IMR-90 (cell line): ENCODE measurements at regions not wholly inside any gene's neighbourhood (a gene's known extent, or its start where the extent isn't known, plus 50 kb on each side); places are given as distances from the start of the nearest gene placed in this dataset.

Experiments used
- ATAC-seq: fragments of 200-7000 bp; cut with Tn5 transposase; 2 replicates; pipeline ENCODE4 v1.9.1; 2020; ENCODE audit warnings: low read depth, mild to moderate bottlenecking, moderate library complexity
- BruUV-seq: library from RNA; stranded (reverse); fragments of 400-500 nt; replicated peaks from 2 replicates; lab custom pipeline; 2021; lab: Mats Ljungman, UMichigan
- CTCF ChIA-PET: fragments of 300-600 bp; formaldehyde crosslinking; extraction: SDS; loops from one replicate; lab custom pipeline; 2021; ENCODE audit warnings: antibody characterized with exemption; lab: Yijun Ruan, JAX
- POLR2A ChIA-PET: fragments of 300-600 bp; sonication (Branson Sonifier 250); formaldehyde crosslinking; loops from one replicate; lab custom pipeline; 2022; ENCODE audit warnings: antibody characterized with exemption; ENCODE audit not compliant: unreplicated experiment; lab: Charles Lee
- DNase-seq: peaks from one replicate; pipeline ENCODE4 v3.0.0; 2013
- H2AFZ ChIP-seq: replicated peaks from 2 replicates; pipeline ENCODE3; 2013; ENCODE audit warnings: low read length, mild to moderate bottlenecking; ENCODE audit not compliant: poor library complexity
- H2AK5ac ChIP-seq: 2 replicates; pipeline ENCODE4 v1.6.1; 2013; ENCODE audit warnings: low read depth, low read length, inconsistent platforms
- H2AK9ac ChIP-seq: replicated peaks from 2 replicates; pipeline ENCODE3; 2013; ENCODE audit warnings: mild to moderate bottlenecking, low read depth, low read length, moderate library complexity; ENCODE audit not compliant: poor library complexity
- H2BK120ac ChIP-seq: 2 replicates; pipeline ENCODE4 v1.6.1; 2013; ENCODE audit warnings: low read depth, low read length, inconsistent platforms
- H2BK15ac ChIP-seq: 3 replicates; pipeline ENCODE4 v1.6.1; 2013; ENCODE audit warnings: low read depth, low read length, inconsistent platforms
- H2BK20ac ChIP-seq: 2 replicates; pipeline ENCODE4 v1.6.1; 2013; ENCODE audit warnings: low read depth, mild to moderate bottlenecking, inconsistent platforms, low read length, moderate library complexity
- H2BK5ac ChIP-seq: 2 replicates; pipeline ENCODE4 v1.6.1; 2013; ENCODE audit warnings: mild to moderate bottlenecking, low read depth, low read length, inconsistent platforms; ENCODE audit not compliant: poor library complexity, severe bottlenecking
- H3K14ac ChIP-seq: replicated peaks from 2 replicates; pipeline ENCODE4 v1.6.1; 2013; ENCODE audit warnings: low read depth, low read length, inconsistent platforms
- H3K18ac ChIP-seq: 2 replicates; pipeline ENCODE4 v1.6.1; 2013; ENCODE audit warnings: low read depth, low read length, control low read depth
- H3K23ac ChIP-seq: 2 replicates; pipeline ENCODE4 v1.6.1; 2013; ENCODE audit warnings: low read depth, low read length, inconsistent platforms
- H3K27ac ChIP-seq: 2 replicates; pipeline ENCODE4 v1.5.1; 2013; ENCODE audit warnings: mild to moderate bottlenecking, control low read depth, low read length; ENCODE audit not compliant: insufficient read depth
- H3K27me3 ChIP-seq: 2 replicates; pipeline ENCODE4 v1.6.1; 2013; ENCODE audit warnings: low read length; ENCODE audit not compliant: control insufficient read depth, insufficient read depth
- H3K36me3 ChIP-seq: 2 replicates; pipeline ENCODE4 v1.6.1; 2013; ENCODE audit warnings: low read length, mixed read lengths; ENCODE audit not compliant: control insufficient read depth, insufficient read depth
- H3K4ac ChIP-seq: 2 replicates; pipeline ENCODE4 v1.6.1; 2013; ENCODE audit warnings: low read depth, low read length, inconsistent platforms
- H3K4me1 ChIP-seq: 2 replicates; pipeline ENCODE4 v1.6.1; 2013; ENCODE audit warnings: low read length, mixed read lengths; ENCODE audit not compliant: control insufficient read depth, insufficient read depth
- H3K4me2 ChIP-seq: 2 replicates; pipeline ENCODE4 v1.6.1; 2013; ENCODE audit warnings: low read depth, mild to moderate bottlenecking, control low read depth, low read length, moderate library complexity
- H3K4me3 ChIP-seq: 2 replicates; pipeline ENCODE4 v1.5.1; 2013; ENCODE audit warnings: low read depth, mild to moderate bottlenecking, control low read depth, low read length, moderate library complexity; ENCODE audit not compliant: insufficient read depth
- H3K56ac ChIP-seq: 2 replicates; pipeline ENCODE4 v1.6.1; 2013; ENCODE audit warnings: low read length, inconsistent platforms; ENCODE audit not compliant: insufficient read depth; ENCODE audit errors: extremely low read depth
- H3K79me1 ChIP-seq, 2 experiments: 2 replicates each; pipeline ENCODE4 v1.6.1; 2013; ENCODE audit warnings: low read length in 2 of 2, inconsistent platforms in 1 of 2, low read depth in 1 of 2
- H3K9ac ChIP-seq: 2 replicates; pipeline ENCODE4 v1.6.1; 2013; ENCODE audit warnings: low read depth, low read length, control low read depth
- H3K9me1 ChIP-seq: 2 replicates; pipeline ENCODE4 v1.6.1; 2013; ENCODE audit warnings: low read length, inconsistent platforms; ENCODE audit not compliant: insufficient read depth
- H3K9me3 ChIP-seq: 2 replicates; pipeline ENCODE4 v1.6.1; 2013; ENCODE audit warnings: low read length; ENCODE audit not compliant: control insufficient read depth, insufficient read depth
- H4K20me1 ChIP-seq: 2 replicates; pipeline ENCODE4 v1.6.1; 2013; ENCODE audit warnings: low read length, inconsistent platforms; ENCODE audit not compliant: insufficient read depth
- H4K5ac ChIP-seq: 2 replicates; pipeline ENCODE4 v1.6.1; 2013; ENCODE audit warnings: mild to moderate bottlenecking, low read depth, low read length, control low read depth
- H4K8ac ChIP-seq, 2 experiments: 2 replicates each; pipeline ENCODE4 v1.6.1; 2013; ENCODE audit warnings: low read depth in 2 of 2, low read length in 2 of 2, control low read depth in 1 of 2, inconsistent platforms in 1 of 2
- H4K91ac ChIP-seq: 2 replicates; pipeline ENCODE4 v1.6.1; 2013; ENCODE audit warnings: low read depth, low read length, inconsistent platforms; ENCODE audit not compliant: insufficient read depth
- BHLHE40 ChIP-seq: fragments of 150-350 bp; IDR thresholded peaks from 2 replicates; pipeline ENCODE4 v1.6.1; 2016; ENCODE audit warnings: mild to moderate bottlenecking, low read depth, low read length
- CEBPB ChIP-seq: IDR thresholded peaks from 2 replicates; pipeline ENCODE4 v1.6.1; 2012; ENCODE audit warnings: low read depth, low read length, improper control_type of control experiment
- CHD1 ChIP-seq: IDR thresholded peaks from 2 replicates; pipeline ENCODE4 v1.6.1; 2012; ENCODE audit warnings: low read depth, low read length, improper control_type of control experiment
- CTCF ChIP-seq: conservative IDR thresholded peaks from 2 replicates; pipeline ENCODE4 v1.5.1; 2012; ENCODE audit warnings: mild to moderate bottlenecking, low read depth, low read length, improper control_type of control experiment
- ELK1 ChIP-seq: fragments of 150-350 bp; IDR thresholded peaks from 2 replicates; pipeline ENCODE4 v1.6.1; 2016; ENCODE audit warnings: low read depth, mild to moderate bottlenecking, low read length, moderate library complexity, borderline replicate concordance
- FOS ChIP-seq: fragments of 150-350 bp; IDR thresholded peaks from 2 replicates; pipeline ENCODE4 v1.6.1; 2016; ENCODE audit warnings: low read depth, low read length
- MAFK ChIP-seq: IDR thresholded peaks from 2 replicates; pipeline ENCODE4 v1.6.1; 2012; ENCODE audit warnings: low read depth, low read length, improper control_type of control experiment
- MAZ ChIP-seq: IDR thresholded peaks from 2 replicates; pipeline ENCODE4 v1.6.1; 2012; ENCODE audit warnings: low read depth, mild to moderate bottlenecking, low read length, improper control_type of control experiment, moderate library complexity, borderline replicate concordance
- MXI1 ChIP-seq: IDR thresholded peaks from 2 replicates; pipeline ENCODE4 v1.6.1; 2012; ENCODE audit warnings: low read depth, mild to moderate bottlenecking, low read length, moderate library complexity, borderline replicate concordance
- NFE2L2 ChIP-seq: fragments of 150-350 bp; IDR thresholded peaks from 2 replicates; pipeline ENCODE4 v1.6.1; 2016; ENCODE audit warnings: low read depth, mild to moderate bottlenecking, low read length
- POLR2A ChIP-seq: IDR thresholded peaks from 2 replicates; pipeline ENCODE4 v1.6.1; 2012; ENCODE audit warnings: mild to moderate bottlenecking, low read depth, low read length
- RAD21 ChIP-seq: IDR thresholded peaks from 2 replicates; pipeline ENCODE4 v1.6.1; 2012; ENCODE audit warnings: low read length, improper control_type of control experiment
- RCOR1 ChIP-seq: IDR thresholded peaks from 2 replicates; pipeline ENCODE4 v1.6.1; 2012; ENCODE audit warnings: mild to moderate bottlenecking, low read length, improper control_type of control experiment; ENCODE audit not compliant: insufficient replicate concordance
- RFX5 ChIP-seq: IDR thresholded peaks from 2 replicates; pipeline ENCODE4 v1.8.0; 2012; ENCODE audit warnings: low read depth, mild to moderate bottlenecking, low read length, moderate library complexity
- SMC3 ChIP-seq: fragments of 150-350 bp; IDR thresholded peaks from 2 replicates; pipeline ENCODE4 v1.6.1; 2016; ENCODE audit warnings: low read depth, mild to moderate bottlenecking, antibody characterized with exemption, low read length, moderate library complexity
- USF2 ChIP-seq: fragments of 150-350 bp; IDR thresholded peaks from 2 replicates; pipeline ENCODE4 v1.6.1; 2017; ENCODE audit warnings: mild to moderate bottlenecking, antibody characterized with exemption, low read length, low read depth
- WGBS, 2 experiments: methylation state at CpG; one replicate each; pipeline versions ENCODE4 v1.1.5 to v1.1.7; 2013; ENCODE audit warnings: missing lambda C conversion rate in 2 of 2; ENCODE audit not compliant: insufficient read length in 1 of 2; ENCODE audit errors: extremely low coverage in 2 of 2; 5-methylcytosine and 5-hydroxymethylcytosine counted together
- dilution Hi-C: fragments of 300-500 bp; cut with HindIII; formaldehyde crosslinking; loops from one replicate; pipeline ENCODE4 v1.14.3; 2018; ENCODE audit warnings: low sequenced_read_pairs; ENCODE audit not compliant: unreplicated experiment
- in situ Hi-C: fragments of 300-500 bp; cut with MboI; formaldehyde crosslinking; loops from 3 replicates; pipeline ENCODE4 v1.14.3; 2019; ENCODE audit warnings: low sequenced_read_pairs, inconsistent platforms, mixed read lengths
- intact Hi-C: fragments of 100-400 bp; cut with micrococcal nuclease; formaldehyde crosslinking; loops from 2 replicates; pipeline ENCODE4 v1.10.0; 2022

- Histone ChIP-seq H2AK9ac (no peak overlapping the region), H3K9ac (no peak overlapping the region), H3K4me3 (no peak overlapping the region), H3K9me1 (no peaks in the 10 kb centered on the region), H3K79me1 (no peaks in the 10 kb centered on the region), H2BK5ac (no peak overlapping the region), H3K9me3 (no peaks in the 10 kb centered on the region), H2AK5ac (no peak overlapping the region), H3K56ac (no peak overlapping the region), H2AFZ (no peak overlapping the region), H2BK20ac (no peak overlapping the region), H3K23ac (no peak overlapping the region), H4K5ac (no peak overlapping the region), H4K91ac (no peak overlapping the region), H3K36me3 (no peaks in the 10 kb centered on the region), H3K4ac (no peak overlapping the region), H3K27ac (no peak overlapping the region), H3K4me2 (no peak overlapping the region), H2BK120ac (no peak overlapping the region), H3K14ac (no peak overlapping the region), H3K27me3 (no peaks in the 10 kb centered on the region), H3K4me1 (no peaks in the 10 kb centered on the region), H4K20me1 (no peaks in the 10 kb centered on the region), H2BK15ac (no peak overlapping the region), H4K8ac (no peak overlapping the region), H3K18ac (no peak overlapping the region)
- no CpG with 5 or more reads among the region's 4 CpGs for WGBS, 2 experiments
- dilution Hi-C loops (no loop called here), in situ Hi-C loops (no loop called here), intact Hi-C loops (no loop called here)
- ChIA-PET POLR2A (no interaction called here), CTCF (interaction anchor here (0.7 kb wide), 1 partner anchor 672 kb away, joined by 3 read pairs; no protein-coding TSS in a partner anchor)
- TF ChIP-seq CHD1: no peak
- no peak for TF ChIP-seq ELK1
- TF ChIP-seq MAFK: no peak
- no peak for TF ChIP-seq POLR2A
- no peak for TF ChIP-seq RCOR1
- no peak for TF ChIP-seq CTCF
- TF ChIP-seq BHLHE40: no peak
- no peak for TF ChIP-seq SMC3
- no peak for TF ChIP-seq RFX5
- TF ChIP-seq NFE2L2: no peak
- TF ChIP-seq RAD21: no peak
- no peak for TF ChIP-seq USF2
- TF ChIP-seq MAZ: no peak
- no peak for TF ChIP-seq MXI1
- no peak for TF ChIP-seq FOS
- TF ChIP-seq CEBPB: no peak
- DNase-seq: no peak
- ATAC-seq: no peak
- no TSS peak for BruUV-seq
Observed at GRCh38 chr2:143965493-143966164, 554.3 kb downstream of the ZEB2 start.
